NCI-H2171 treated with DMSO at 0.1 percent for 48 hours (cell line): ENCODE measurements at regions not wholly inside any gene's neighbourhood (a gene's known extent, or its start where the extent isn't known, plus 50 kb on each side); places are given as distances from the start of the nearest gene placed in this dataset.

Experiments used
- DNase-seq: peaks from one replicate; lab custom pipeline; 2025; lab: John Stamatoyannopoulos, UW

DNA sequence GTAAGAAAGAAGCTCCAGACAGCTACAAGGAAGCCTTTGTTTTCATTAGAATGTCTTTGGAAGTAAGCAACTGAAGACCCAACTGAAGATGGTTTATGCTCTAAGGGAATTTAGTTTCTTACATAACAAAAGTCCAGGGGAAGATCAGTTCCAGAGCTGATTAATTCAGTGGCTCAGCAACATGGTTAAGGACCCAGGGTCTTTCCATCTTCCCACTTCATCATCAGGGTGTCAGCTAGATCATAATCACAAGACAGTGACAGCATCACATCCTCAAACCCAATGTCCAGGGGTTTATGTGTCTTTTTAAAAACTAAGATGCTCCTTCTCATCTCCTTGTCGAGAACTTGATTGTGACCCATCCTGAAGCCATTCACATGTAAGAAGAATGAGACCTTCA is 119.7 kb upstream of the PRDM1 start:
- no peak for DNase-seq

DNA sequence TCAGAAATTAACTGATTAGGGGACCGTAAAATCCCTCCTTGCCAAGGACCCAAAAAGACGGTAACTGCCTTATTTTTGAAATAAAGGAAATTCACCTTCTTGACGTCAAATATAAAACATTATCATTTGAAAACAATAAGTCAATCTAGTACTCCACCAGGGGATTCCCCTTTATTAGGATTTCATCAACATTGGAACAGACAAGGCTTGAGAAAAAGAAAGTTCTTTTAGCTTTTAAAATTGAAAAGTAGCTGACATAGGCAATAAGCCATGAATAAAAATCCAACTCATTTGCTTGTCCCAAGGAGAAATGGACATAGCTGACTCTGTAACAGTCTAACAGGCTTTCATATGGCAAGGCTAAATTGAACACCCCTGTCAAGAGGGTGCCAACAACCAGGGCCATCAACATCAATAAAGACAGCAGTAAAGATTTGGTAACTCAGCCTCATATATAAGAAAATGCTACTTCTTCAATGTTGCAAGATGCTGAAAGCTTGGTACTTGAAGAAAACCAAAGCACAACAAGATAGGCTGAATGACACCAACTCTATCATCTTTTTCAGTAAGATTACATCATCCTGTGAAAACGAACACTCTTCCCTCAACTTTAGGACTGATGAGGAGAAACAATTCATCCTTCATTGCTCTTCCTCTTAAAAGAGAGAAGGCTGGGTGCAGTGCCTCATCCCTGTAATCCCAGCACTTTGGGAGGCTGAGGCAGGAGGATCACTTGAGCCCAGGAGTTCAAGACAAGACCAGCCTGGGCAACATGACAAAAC is 121.0 kb upstream of the PRDM1 start:
- no peak for DNase-seq

- DNase-seq, result no peak
Measured at GRCh38 chr6:105954148-105954547, 132.0 kb upstream of the PRDM1 start.

- no peak for DNase-seq
Measured at GRCh38 chr6:105952772-105953690, 133.1 kb upstream of the PRDM1 start.

DNA sequence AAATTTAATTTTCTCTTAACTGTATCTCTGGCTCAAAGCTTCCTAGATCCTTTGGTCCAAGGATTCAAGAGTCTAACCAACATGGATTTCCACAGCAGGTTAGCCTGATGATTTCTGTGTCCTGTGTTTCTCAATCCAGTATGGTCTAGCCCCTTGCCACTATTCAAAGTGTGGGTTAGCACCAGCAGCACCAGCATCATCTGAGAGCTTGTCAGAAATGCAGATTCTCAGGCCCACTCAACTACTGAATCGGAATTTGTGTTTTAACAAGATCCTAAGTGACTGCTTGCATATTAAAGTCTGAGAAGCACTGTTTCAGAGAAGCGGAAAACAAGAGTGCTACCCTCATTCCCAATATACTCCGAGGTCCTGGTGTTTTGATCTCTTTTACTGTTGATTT is 133.8 kb upstream of the PRDM1 start:
- DNase-seq, result no peak

DNA sequence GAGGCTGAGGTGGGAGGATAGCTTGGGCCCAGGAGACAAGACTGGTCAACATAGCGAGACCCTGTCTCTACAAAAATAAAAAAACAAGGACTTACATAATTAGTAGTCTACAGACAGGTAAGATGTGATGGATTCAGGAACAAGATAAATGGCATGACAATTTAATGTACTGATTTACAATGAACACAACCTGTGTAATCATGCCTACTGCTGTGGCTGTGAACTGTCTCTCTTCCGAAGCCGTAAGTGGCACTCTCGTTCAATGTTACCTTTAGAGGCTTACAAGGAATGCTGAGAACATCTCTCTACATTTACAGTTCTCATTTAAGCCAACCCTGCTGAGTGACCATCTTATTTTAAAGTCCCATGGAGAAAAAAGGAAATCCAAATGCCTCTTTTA is 134.8 kb upstream of the PRDM1 start:
- no peak for DNase-seq

DNA sequence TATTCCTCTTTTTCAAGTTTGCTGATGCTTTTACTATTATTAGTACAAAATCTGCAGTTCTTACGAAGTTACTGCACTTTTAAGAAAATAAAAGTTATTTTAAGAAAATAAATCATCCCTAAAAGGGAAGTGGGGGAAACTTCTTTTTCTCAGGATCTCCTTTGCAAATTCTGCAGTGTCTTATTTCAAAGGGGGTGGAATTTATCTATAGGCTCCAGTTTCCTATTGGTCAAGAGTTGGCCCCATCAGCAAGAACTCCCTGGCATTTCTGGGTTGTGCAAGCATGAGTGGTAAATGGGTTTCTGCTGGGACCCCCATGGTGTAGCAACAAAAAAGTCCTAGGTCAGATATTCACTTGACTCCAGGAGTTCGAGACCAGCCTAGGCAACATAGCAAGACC is 136.3 kb upstream of the PRDM1 start:
- no peak for DNase-seq

- DNase-seq, result no peak
Measured at GRCh38 chr6:105943514-105943913, 142.6 kb upstream of the PRDM1 start.

DNA sequence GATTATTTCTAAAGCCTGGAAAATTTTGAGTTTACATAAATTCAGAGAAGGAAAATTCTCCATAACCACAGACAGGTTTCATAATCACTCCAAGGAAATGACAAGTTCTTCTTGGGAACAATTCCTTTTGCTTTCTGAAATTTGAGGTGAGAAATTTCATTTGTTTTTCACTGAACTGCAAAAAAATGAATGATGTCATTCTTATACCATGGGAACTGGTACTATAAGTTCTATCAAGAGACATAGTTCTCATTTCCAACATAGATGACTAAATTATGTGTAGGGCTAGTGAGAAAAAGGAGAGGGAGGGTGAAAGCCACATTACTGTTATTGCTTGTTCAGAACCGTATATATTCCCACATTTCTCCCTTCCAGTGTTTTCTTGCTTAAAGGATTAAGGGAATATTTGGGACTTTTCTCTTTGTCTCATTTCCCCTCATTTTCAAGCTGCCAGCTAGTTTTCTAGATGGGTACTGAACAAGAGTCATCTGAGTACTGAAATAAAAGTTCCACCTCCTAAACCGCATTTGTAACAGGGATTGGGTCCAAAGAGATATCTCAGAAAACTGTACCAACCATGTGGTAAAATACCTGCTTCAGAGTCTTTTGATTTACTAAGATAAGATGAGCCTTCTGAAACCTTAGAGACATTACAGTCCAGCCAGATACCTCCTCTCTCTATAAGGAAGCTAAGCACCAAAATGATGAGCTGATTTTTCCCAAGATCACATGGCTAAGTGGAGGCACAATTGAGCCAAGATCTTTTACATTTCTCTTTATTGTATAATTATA is 144.3 kb upstream of the PRDM1 start:
- no peak for DNase-seq

- DNase-seq, result no peak
Measured at GRCh38 chr6:105940990-105941389, 145.1 kb upstream of the PRDM1 start.

GRCh38 chr6:105936972-105937371 is 149.2 kb upstream of the PRDM1 start:
- no peak for DNase-seq

DNA sequence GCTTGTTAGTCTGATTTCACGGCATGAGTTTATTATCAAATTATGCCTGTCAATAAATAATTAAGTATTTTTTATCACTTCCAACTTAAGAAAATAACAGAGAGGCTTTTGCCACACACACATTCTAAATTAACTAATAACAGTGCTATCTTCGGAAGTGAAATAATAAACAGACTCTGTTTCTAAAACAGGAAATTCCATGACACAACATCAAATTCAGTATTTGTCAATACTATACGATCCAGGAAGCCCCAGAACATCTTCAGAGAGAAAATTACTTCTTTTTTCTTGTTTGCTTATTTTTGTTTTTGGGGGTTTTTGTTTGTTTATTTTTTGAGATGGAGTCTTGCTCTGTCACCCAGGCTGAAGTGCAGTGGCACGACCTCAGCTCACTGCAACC is 150.7 kb upstream of the PRDM1 start:
- DNase-seq, result no peak

GRCh38 chr6:105934708-105935107 is 151.4 kb upstream of the PRDM1 start:
- DNase-seq, result no peak

DNA sequence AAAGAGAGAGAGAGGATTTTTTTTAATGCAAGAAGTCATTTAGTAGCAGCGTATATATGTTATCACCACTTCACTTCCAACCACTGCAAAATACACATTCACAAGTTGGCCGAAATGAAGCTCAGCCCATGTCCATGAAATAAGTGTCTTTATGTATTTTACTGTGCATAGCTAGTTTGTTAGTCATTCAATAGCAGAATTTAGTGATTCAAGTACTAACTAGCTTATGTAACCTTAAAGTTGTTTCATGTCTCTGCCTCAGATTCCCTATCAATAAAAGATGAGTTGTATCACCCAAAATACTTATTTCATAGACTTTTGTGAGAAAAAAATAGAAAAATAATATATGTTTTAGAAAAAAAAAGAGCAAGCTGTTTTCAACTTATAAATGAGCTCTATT is 153.7 kb upstream of the PRDM1 start:
- no peak for DNase-seq

- DNase-seq, result no peak
Measured at GRCh38 chr6:105929626-105930025, 156.5 kb upstream of the PRDM1 start.

DNA sequence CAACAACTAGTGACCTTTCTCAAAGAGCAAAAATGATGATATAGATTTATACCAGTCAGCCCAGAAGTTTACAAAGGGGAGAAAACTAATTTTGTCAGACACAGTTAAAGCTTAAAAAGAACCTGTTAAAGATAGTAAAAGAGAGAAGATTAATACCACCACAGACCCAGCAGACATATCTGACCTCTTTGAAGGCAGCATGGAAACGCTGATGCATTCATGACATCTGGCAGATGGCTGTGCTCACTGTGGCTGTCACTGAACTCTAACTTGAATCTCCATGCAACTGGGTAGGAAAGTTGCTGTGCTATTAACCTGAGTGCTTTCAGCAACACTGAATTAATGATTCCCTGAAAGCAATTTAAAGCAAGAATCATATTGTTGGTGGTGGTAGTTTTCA is 159.8 kb upstream of the PRDM1 start:
- no peak for DNase-seq

GRCh38 chr6:105925706-105926105 is 160.4 kb upstream of the PRDM1 start:
- DNase-seq, result no peak

DNA sequence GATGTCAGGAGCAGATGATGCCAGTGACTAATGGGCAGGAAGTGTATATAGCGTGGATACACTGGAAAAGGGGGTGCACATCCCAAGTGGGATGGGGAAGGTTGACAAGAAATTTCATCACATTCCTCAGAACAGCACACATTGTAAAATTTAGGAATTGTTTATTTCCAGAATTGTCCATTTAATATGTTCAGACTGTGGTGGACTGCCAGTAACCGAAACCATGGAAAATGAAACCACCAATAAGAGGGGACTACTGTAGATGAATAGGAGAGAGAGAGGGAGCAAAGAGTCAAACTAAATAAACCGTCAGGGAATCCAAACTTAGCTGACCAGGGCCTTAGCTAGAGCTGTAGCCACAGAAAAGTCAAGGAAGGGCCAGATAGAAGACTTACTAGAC is 164.4 kb upstream of the PRDM1 start:
- DNase-seq, result no peak

DNA sequence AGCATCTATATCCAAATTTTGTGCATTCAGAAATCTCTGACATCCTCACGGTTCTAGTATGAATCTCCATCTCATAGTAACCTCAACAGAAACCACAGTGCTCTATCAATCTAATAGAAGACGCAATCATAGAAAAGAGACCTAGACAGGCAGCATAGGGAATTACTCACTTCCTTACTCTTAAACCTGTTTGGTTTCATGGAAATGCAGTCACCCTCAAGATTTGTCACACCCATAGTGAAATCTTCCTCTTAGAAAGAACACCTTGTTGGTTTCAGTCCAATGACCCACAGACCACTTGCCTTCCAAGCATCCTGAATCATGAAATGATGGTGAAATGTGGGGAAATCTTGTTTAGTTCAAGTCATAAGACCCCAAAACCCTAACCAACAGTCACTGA is 166.1 kb upstream of the PRDM1 start:
- no peak for DNase-seq

GRCh38 chr6:105917038-105917695 is 169.0 kb upstream of the PRDM1 start:
- DNase-seq, result no peak

DNA sequence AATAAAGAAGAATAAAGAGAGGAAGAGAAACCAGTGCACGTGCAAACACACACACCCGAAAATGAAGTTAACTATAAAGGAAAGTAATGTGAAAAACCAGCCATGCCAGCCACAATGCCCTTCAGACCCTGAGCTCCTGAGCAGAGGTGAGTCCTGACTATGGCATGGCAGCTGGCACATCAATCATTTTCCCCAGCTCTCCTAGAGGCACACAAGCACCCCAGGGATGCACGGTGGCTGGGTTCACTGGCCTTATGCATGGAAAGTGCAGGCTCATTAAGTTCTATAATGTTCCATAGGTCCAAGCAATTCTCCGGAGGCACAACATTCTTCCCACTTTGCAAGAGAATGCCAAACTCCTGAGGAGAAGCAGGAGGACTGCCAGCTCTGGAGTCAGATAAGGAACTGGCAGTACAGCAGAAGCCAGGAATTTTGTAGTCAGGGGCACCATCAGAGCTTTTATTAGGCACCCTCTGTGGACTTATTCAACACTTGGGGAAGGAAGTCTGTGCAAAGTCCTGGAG is 175.0 kb upstream of the PRDM1 start:
- no peak for DNase-seq

GRCh38 chr6:105909106-105909505 is 177.0 kb upstream of the PRDM1 start:
- no peak for DNase-seq
